NCI-H1694 (cell line): ENCODE measurements at regions not wholly inside any gene's neighbourhood (a gene's known extent, or its start where the extent isn't known, plus 50 kb on each side); places are given as distances from the start of the nearest gene placed in this dataset.

Source experiments
- DNase-seq: peaks from one replicate; lab custom pipeline; 2025; lab: John Stamatoyannopoulos, UW

DNA sequence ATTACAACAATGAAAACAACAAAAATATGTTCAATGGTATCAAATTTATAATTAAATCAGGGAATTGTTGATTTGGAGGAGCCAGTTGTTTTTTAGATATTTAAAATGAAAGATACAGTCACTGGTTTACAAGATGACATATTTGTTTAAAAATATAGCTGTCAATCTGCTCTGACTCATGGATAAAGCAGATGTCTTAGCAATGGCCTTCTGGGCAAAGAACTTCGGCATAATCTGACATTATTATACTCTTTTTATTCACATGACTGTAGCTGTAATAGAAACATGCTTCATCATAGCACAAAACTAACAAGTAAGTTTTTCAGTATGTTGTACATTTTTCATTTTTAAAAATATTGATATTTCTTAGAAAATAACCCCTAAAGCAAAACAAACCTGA, 267.4 kb downstream of the CENPW start:
- DNase-seq, result no peak

DNA sequence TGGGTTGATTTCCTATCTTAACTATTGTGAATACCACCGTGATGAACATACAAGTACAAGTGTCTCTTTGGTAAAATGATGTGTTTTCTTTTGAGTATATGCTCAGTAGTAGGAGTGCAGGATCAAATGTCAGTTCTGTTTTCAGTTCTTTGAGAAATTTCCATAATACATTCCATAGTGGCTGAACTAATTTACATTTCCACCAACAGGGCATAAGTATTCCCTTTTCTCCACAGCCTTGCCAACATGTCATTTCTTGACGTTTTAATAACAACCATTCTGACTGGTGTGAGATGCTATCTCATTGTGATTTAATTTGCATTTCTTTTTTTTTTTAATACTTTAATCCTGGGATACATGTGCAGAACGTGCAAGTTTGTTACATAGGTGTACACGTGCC, 268.8 kb downstream of the CENPW start:
- DNase-seq, result no peak

DNA sequence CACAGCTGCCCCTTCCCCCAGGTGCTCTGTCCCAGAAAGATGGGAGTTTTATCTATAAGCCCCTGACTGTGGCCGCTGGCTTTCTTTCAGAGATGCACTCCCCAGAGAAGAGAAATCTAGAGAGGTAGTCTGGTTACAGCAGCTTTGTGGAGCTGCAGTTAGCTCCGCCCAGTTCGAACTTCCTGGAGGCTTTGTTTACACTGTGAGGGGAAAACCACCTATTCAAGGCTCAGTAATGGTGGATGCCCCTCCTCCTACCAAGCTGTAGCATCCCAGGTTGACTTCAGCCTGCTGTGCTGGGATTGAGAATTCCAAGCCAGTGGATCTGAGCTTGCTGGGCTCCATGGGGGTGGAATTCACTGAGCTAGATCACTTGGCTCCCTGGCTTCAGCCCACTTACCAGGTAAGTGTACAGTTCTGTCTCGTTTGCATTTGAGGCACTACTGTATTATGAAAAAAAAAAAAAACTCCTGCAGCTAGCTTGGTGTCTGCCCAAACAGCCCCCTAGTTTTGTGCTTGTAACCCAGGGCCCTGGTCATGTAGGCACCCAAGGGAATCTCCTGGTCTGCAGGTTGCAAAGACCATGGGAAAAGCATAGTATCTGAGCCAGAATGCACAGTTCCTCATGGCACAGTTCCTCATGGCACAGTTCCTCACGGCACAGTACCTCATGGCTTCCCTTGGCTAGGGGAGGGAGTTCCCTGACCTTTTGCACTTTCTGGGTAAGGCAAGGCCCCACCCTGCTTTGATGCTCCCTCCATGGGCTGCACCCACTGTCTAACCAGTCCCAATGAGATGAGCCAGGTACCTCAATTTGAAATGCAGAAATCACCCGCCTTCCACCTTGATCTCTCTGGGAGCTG, 275.0 kb downstream of the CENPW start:
- DNase-seq, result no peak

DNA sequence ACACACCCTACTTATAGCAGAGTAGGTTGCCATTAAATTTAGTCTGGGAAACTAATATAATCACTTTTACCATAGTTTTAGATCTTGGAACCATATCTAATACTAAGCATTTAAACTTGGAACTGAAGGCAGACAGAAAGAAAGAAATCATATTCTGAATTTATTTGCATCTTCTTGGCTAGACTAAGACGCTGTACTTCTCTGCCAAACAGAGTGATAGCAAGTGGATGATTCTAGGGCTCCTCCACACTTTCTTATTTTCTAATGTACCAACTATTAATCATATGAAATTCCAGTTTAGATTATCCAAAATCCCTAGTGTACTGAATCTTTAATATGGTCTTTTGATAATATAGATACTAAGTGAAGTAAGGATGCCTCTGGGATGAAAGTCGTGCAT, 277.0 kb downstream of the CENPW start:
- no peak for DNase-seq

DNA sequence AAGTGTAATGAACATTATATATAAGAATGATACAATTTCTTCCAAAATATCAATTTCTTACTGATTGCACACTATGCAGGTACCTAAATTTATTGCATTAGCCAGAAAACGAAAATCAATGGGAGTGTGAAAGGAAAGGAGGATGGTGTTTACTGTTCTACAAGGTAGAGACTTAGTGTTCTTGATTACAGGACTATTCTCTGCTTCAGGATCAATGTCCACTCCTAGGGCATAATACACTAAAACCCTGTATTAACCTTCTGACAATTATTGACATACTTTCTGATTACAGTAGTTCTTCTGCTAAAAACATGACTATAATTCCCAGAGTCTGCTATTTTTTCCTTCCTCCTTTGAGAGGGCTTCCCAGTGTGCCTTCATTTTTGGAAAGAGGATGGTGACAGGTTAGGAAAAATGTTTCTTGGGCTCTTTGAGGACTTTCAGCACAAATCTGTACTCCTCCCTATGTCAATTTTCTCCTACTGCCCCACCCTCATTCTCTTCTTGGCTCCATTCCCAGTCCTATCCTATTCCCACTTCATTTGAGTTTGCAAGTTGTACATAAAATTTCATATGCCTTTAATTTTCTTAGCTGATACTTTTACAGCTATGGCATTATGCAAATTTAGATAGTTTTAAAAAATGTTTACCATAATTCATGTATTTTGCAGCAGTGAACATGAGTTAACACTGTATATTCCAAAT, 278.9 kb downstream of the CENPW start:
- no peak for DNase-seq

DNA sequence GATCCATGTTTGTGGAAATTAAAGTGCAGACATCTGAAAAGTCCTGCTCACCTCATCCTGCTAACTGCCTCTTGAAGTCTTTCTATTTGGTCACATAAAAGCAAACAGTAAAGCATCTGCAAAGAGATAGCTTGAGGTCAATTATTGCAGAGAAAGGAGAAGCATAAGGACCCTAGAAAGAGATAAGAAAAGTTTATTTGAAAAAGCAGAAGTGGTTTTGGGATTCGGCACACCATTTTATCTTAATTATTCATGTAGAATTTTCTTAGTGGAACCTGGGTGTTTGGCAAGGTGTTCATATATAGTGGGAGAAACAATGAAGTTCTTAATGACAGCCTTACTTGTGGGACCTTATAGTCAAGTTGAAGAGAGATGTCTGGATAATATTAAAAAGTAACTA, 280.8 kb downstream of the CENPW start:
- no peak for DNase-seq

DNA sequence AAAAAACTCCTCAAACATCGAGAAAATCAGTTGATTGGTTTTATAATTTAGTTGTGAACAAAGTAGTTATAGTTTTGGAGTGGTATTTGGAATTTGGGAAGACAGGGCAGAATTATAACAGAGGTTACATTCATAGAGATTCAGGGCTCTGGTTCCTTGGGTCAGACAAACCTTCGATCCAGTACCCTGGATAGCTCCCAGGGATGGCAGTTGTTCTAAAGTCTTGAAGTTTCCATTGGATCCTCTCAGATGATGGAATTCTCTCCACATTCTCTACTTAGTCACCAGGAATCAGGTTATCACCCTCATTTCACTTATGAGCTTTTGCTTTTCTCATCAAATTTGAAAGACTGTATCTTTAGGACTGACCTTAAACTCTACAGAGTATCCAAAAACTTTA, 285.1 kb downstream of the CENPW start:
- DNase-seq, result no peak

DNA sequence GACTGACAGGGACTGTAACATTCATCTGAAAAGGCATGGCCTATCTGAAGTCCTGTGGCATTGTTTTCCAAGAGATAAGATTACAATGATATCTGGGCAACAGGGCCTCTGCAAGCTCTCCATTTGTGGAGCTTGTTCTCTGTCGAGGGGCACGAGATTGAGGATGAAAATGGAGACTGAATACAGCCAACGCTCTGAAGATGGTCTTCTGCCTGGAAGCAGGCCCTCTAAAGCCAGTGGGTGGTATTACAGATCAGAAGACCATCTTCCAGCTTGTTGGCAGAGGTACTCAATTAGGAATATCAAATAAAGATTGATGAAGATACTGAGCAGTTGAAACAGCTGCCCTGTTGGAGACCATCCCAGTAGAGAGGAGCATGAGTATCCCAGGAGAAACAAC, 288.2 kb downstream of the CENPW start:
- DNase-seq, result no peak

DNA sequence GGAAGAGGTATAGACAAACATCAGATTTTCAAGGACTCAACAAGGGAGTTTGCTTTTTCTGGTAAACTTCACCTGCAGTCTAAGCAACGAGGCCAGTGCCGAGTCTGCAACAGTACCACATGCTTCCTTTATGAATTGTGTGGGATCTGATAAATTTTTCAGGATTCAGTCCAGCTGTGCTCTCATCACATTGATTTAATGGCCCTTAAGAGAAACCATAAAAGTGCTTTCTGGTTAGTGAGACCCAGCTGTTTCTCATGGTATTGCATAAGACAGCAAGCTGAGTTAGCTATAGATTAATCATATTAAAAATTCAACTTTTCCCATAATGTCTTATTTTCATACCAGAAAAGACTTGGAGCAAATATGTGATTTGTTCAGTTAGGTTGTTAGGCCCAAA, 291.4 kb downstream of the CENPW start:
- no peak for DNase-seq

DNA sequence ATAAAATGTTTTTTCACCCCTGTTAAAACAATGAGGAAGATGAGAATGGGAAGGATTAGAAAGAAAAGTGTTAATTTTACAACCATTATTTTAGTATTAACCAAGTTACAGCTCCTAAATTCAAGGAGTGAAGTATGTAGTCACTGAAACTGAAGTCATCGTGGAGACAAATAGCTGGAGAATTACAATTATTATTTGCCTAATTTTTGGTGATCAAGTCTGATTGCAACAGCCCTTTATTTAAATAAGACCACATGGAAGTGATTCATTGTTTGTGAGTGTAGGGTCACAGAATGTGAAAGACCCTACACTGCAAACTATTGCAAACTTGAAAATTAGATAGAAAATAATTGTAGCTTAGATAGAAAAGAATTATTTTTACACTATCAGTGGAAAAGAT, 292.4 kb downstream of the CENPW start:
- DNase-seq, result no peak

DNA sequence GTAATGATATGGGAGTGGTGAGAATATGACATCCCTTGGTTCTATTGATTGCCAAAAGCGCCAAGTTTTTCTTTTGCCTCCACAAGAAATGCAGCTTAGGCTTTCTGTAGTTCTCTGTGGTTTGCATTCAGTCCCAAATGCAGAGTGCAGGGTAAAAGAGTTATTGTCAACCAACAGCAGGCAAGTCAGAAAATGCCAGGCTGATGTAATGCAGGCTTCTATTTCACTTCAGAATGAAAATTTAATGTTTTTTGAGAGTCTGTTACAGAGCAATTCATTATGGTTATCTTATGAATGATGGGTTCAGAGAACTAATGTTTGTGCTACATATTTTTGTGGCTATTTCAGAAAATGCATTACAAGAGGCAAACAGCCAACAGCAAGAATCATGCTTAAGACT, 293.5 kb downstream of the CENPW start:
- DNase-seq, result no peak

DNA sequence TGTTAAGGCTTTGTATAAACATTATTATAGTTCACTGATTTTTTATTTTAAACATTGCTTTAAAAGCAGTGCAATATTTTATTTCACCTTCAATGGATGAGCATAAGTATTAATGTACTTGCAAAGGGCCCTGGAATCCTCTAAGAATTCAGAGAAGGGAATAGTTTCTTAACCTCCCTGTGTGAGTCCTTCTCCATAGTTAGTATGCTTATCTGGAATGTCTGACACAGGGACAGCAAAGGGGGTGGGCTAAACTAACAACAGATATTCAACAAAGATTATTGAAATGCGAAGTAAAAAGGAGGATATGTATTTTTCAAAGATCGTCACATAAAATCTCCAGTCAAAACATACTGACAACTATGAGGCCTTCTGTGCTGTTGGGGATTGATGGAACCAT, 300.4 kb downstream of the CENPW start:
- no peak for DNase-seq

DNA sequence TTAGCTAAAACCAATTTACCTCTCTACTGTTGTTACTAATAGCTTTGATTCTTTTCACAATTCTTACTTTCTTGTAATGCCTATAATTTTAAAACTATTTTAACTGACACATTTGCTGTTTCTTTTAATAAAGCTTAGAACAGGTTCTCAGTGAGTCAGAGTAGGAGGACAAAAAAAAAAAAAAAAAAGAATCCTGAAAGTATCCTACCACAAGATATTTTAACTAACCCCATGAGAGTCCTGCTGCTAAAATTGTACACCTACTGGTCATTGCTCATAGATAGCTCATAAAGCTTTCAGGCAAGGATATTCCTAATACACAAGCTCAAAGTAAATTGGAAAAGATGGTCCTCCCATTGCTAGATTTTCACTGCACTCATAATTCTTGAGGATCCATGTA, 301.0 kb downstream of the CENPW start:
- no peak for DNase-seq

DNA sequence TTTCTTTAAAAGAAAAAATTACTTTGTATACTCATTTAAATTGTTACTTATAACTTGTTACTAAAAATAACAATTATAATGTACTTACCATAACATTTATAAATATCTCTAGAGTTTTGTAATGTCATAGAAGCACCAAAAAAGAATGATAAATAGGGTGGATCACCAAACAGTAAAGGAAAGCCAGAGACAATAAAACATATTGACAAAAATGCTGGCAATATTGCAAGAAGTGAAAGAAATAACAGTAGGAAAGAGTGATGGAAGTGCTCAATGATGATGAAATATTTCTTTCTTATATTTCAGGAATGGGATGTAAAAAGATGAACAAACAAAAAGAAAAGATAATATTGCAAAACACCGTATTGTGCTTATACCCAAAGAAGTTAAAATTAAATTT, 301.7 kb downstream of the CENPW start:
- no peak for DNase-seq

DNA sequence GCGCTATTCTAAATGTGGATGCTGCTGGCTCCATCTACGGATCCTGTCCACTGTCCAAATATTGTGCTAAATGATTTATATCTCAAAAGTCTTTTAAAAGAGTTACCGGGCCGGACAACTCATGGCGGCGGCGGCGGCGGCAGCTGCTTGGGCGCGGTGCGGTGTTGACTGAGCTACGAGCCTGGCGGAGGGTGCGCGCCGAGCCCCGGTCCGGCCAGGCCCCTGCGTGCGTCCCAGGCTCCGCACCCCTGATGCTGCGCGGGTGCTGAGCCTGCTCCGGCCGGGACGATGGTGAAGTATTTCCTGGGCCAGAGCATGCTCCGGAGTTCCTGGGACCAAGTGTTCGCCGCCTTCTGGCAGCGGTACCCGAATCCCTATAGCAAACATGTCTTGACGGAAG, 303.4 kb downstream of the CENPW start:
- DNase-seq, result no peak

DNA sequence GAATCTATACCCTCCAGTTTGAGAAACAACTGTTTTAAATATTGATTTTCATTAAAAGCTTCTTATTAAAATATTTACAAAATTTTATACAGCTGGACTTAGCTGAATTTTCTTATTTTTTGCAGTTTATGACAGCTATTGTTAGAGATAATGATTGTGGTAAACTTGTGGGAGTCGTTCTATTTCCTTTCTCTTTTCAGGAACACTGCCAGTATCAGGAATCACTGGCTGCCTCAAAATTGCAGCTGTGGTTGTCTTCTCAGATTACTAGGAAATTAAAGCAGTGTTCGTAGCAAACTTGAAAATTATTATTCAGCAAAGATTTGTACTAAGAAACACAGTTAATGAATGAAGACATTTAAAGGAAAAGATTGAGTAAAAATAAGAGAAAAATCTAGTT, 311.0 kb downstream of the CENPW start:
- no peak for DNase-seq

DNA sequence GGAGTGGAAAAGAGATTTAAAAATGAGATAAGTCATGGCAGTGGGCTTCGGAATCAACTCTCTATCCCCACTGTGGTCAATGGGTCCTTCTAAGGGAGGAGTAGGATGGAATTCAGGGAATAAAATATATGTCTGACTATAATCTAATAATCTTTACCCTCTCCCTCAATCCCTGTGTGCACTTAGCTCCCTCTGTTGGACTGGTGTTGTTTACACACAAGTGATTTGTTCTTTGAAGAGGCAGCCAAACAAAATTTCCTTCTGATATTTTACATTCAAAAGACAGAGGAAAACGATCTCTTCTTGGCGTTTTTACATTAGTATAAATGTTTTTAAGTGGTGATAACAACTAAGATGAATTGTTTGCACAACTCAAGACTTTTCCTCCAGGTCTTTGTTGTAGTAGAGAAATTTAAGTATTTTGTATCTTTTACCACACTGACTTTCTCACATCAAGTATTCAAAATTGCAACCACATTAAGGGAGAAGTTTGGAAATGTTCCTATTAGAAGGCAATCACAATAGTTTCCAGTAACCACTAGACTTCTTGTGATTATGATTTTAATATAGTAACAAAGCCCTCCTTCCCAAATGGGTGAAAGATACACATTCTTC, 317.8 kb downstream of the CENPW start:
- DNase-seq, result no peak

DNA sequence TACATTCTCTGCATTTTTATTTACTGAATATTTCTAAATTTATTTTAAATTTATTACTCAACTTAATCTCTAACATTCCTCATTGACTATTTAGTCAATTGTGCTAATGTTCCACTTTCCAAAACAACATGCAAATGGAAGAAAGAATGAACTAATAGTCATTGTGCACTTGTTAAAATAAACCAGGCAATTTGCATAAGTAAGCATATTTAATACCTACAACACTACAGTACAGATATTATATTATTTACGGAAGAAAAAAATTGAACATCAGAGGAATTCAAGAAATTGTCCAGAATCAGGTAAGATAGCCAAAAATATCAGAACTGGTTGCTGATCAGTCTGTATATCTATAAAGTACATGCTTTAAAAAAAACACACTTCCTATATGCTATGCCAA, 320.5 kb downstream of the CENPW start:
- no peak for DNase-seq

DNA sequence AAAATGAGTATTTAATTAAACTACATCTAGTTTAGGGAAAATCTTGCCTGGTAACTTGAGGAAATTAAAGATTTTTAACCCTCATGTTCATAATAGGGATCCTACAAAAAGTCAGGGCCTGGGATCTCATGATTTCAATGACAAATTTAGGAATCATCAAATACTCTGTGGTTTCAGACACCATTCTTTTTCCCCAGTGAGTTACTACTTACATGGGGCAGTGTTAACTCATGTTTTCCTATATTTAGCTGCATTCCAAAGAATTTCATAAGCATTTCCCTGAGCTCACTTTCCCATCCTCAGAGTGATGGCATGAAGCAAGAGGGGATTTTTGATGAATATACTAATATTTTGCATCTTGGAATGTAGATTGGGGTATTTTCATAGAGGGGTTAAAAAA, 321.7 kb downstream of the CENPW start:
- DNase-seq, result no peak

DNA sequence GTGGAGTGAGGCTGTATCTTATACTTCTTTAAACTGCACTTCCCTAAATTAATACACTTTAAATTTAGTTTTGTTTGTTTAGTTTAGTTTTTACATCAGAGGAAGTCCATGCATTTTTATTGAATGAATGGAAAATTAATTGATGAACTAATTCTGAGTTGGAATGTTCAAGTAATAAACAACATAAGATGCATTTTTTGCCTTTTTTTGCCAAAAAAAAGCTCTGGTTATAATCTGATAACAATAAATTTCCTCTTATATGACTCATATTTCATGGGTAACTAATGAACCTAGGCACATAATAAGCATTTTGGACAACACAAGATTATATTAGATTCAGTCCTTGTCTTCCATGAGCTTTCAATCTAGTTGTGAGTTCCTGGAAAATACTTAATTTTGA, 323.1 kb downstream of the CENPW start:
- no peak for DNase-seq

DNA sequence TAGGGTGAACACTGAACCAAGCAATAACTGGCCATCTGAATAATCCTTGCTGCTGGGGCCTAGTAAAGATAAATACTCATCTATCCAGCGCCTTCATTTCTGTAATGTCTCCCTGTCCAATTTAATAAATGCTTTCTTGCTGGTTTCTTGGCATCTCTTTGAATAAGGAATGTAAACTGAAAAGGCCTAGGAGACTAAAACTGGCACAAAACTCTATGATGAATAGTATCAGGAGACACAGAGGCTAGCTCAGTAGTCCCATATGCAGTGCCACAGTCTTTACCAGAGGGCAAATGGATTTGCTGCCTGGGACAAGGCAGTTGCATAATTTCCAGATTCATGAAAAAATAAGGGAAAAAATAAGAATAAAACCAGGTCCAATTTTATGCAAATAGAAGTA, 324.4 kb downstream of the CENPW start:
- DNase-seq, result no peak

DNA sequence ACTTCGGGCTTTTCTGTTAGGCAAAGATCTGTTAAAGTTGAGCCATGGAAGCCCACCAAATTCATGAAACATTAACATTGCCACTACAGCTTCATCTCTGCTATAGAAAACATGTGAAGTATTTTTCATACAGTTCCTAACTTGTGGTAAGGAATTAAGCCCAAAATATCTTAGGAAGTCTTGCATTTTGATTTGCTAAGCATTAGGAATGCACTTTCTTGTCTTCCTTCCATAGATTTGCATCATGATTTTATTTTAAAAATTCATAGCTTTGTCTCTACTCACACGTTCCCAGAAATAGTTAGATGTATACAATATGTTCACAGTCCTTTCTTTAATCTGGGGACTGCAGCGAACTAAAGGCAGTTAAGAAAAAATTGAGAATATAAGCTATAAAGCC, 325.6 kb downstream of the CENPW start:
- no peak for DNase-seq

DNA sequence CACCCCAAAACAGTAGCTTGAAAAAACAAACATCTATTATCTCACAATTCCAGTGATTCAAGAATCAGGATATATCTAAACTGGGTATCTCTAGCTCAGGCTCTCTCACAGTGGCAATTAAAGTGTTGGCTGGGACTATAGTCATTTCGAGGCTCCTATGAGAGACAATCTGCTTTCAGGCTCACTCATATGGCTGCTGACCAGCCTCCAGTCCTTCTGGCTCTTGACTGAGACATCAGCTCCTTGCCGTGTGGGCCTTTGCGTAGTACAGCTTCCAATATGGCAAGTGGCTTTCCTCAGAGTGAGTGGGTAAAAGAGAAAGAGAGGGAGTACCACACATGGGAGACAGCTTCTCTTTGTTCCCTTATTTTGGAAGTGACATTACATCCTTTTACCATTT, 327.2 kb downstream of the CENPW start:
- DNase-seq, result no peak
